GM12878 (cell line): ENCODE measurements at regions not wholly inside any gene's neighbourhood (a gene's known extent, or its start where the extent isn't known, plus 50 kb on each side); places are given as distances from the start of the nearest gene placed in this dataset.
A peak's percentile ranks its signal among the peaks of the same experiment; 100 is the strongest.

Experiments used
- ATAC-seq: fragments of 200-7000 bp; cut with Tn5 transposase; 3 replicates; pipeline ENCODE4 v1.9.1; 2020; ENCODE audit warnings: mild to moderate bottlenecking, moderate library complexity
- BruUV-seq: library from RNA; stranded (reverse); fragments of 400-500 nt; replicated peaks from 2 replicates; lab custom pipeline; 2021; lab: Mats Ljungman, UMichigan
- CTCF ChIA-PET: fragments of 300-600 bp; sonication (Branson Sonifier 250); formaldehyde crosslinking; extraction: SDS; loops from one replicate; lab custom pipeline; 2021; ENCODE audit warnings: inconsistent platforms; lab: Yijun Ruan, JAX
- POLR2A ChIA-PET: fragments of 350-600 bp; formaldehyde crosslinking; extraction: SDS; loops from one replicate; lab custom pipeline; 2021; ENCODE audit warnings: inconsistent platforms; lab: Charles Lee
- RAD21 ChIA-PET: fragments of 300-600 bp; sonication (Branson Sonifier 250); formaldehyde crosslinking; loops from one replicate; lab custom pipeline; 2023; ENCODE audit warnings: antibody characterized with exemption; ENCODE audit not compliant: unreplicated experiment; lab: Charles Lee
- SMC1A ChIA-PET: fragments of 300-600 bp; sonication (Branson Sonifier 250); formaldehyde crosslinking; loops from one replicate; lab custom pipeline; 2023; ENCODE audit not compliant: unreplicated experiment, uncharacterized antibody; lab: Charles Lee
- DNase-seq: peaks from one replicate; pipeline ENCODE4 v3.0.0-alpha.2; 2011; ENCODE audit warnings: low read depth, low spot score
- FAIRE-seq: peaks from 3 replicates; lab custom pipeline; 2011; peaks lifted over from hg19 to GRCh38; lab: Jason Lieb, UNC
- H2AFZ ChIP-seq: 2 replicates; pipeline ENCODE4 v1.6.0; 2011; ENCODE audit warnings: low read depth, low read length, control low read depth; ENCODE audit not compliant: control insufficient read depth
- H3K27ac ChIP-seq: 2 replicates; pipeline ENCODE4 v1.5.1; 2011; ENCODE audit warnings: control low read depth; ENCODE audit not compliant: control insufficient read depth, insufficient read depth
- H3K27me3 ChIP-seq, 2 experiments: replicated peaks in 1 of 2; 2 replicates each; pipeline versions ENCODE4 v1.6.0 to v1.6.1; 2011; ENCODE audit warnings: low read length in 1 of 2; ENCODE audit not compliant: control insufficient read depth in 2 of 2, insufficient read depth in 2 of 2
- H3K36me3 ChIP-seq, 2 experiments: 2 replicates each; pipeline ENCODE4 v1.5.1; 2011; ENCODE audit warnings: low read length in 1 of 2; ENCODE audit not compliant: control insufficient read depth in 2 of 2, insufficient read depth in 2 of 2
- H3K4me1 ChIP-seq: 2 replicates; pipeline ENCODE4 v1.6.1; 2011; ENCODE audit warnings: mild to moderate bottlenecking, low read length, moderate library complexity, mixed read lengths; ENCODE audit not compliant: control insufficient read depth, insufficient read depth
- H3K4me2 ChIP-seq: 2 replicates; pipeline ENCODE4 v1.6.0; 2011; ENCODE audit warnings: control low read depth; ENCODE audit not compliant: control insufficient read depth, insufficient read depth
- H3K4me3 ChIP-seq: fragments of 200-600 bp; sonication (generic); 2 replicates; pipeline ENCODE4 v1.5.1; 2016
- H3K79me2 ChIP-seq: 2 replicates; pipeline ENCODE4 v1.6.0; 2011; ENCODE audit warnings: low read length; ENCODE audit not compliant: control insufficient read depth, insufficient read depth
- H3K9ac ChIP-seq: 2 replicates; pipeline ENCODE4 v1.8.0; 2011; ENCODE audit warnings: low read length, control low read depth, mixed read lengths; ENCODE audit not compliant: control insufficient read depth, insufficient read depth
- H3K9me3 ChIP-seq: replicated peaks from 3 replicates; pipeline ENCODE4 v1.5.1; 2011; ENCODE audit warnings: mild to moderate bottlenecking, low read length; ENCODE audit not compliant: control insufficient read depth, insufficient read depth
- H4K20me1 ChIP-seq: 2 replicates; pipeline ENCODE4 v1.6.0; 2011; ENCODE audit not compliant: control insufficient read depth, insufficient read depth
- BCL11A ChIP-seq: IDR thresholded peaks from 2 replicates; pipeline ENCODE4 v1.6.1; 2011; ENCODE audit warnings: low read depth, low read length
- CEBPB ChIP-seq, 2 experiments: fragments of 150-350 bp in 1 of 2; IDR thresholded peaks; 2 replicates each; pipeline ENCODE4 v1.6.1; 2012 to 2014; ENCODE audit warnings: low read depth in 2 of 2, low read length in 2 of 2, borderline replicate concordance in 1 of 2, inconsistent platforms in 1 of 2
- POU2F2 ChIP-seq: IDR thresholded peaks from 3 replicates; pipeline ENCODE4 v1.6.1; 2011; ENCODE audit warnings: low read depth, mild to moderate bottlenecking, low read length, borderline replicate concordance
- RAD21 ChIP-seq: IDR thresholded peaks from 2 replicates; pipeline ENCODE4 v1.6.1; 2011; ENCODE audit warnings: mild to moderate bottlenecking, low read depth, low read length, moderate library complexity; ENCODE audit not compliant: insufficient read depth
- WGBS: methylation state at CpG from one replicate; pipeline ENCODE4 v1.1.6; 2016; ENCODE audit warnings: low lambda C conversion rate; ENCODE audit not compliant: insufficient replicate concordance, insufficient coverage; ENCODE audit errors: missing lambda C conversion rate; 5-methylcytosine and 5-hydroxymethylcytosine counted together
- in situ Hi-C: fragments of 300-500 bp; cut with MboI; formaldehyde crosslinking; loops from 9 replicates; pipeline ENCODE4 v1.14.3; 2018; ENCODE audit warnings: mixed read lengths
- intact Hi-C: fragments of 100-400 bp; cut with micrococcal nuclease; formaldehyde crosslinking; loops from one replicate; pipeline ENCODE4 v1.14.2; 2022; ENCODE audit not compliant: unreplicated experiment
- TF ChIP-seq, protein P1 (sequence below), 3 experiments: IDR thresholded peaks in 2 of 3; conservative IDR thresholded peaks in 1 of 3; 2 replicates each; pipeline ENCODE4 v1.5.1; 2011; ENCODE audit warnings: low read depth in 3 of 3, low read length in 3 of 3, mild to moderate bottlenecking in 3 of 3, control low read depth in 2 of 3, moderate library complexity in 2 of 3, inconsistent platforms in 1 of 3, mixed read lengths in 1 of 3; ENCODE audit not compliant: control insufficient read depth in 2 of 3, insufficient read depth in 1 of 3; ENCODE audit errors: extremely low read depth in 1 of 3

DNA sequence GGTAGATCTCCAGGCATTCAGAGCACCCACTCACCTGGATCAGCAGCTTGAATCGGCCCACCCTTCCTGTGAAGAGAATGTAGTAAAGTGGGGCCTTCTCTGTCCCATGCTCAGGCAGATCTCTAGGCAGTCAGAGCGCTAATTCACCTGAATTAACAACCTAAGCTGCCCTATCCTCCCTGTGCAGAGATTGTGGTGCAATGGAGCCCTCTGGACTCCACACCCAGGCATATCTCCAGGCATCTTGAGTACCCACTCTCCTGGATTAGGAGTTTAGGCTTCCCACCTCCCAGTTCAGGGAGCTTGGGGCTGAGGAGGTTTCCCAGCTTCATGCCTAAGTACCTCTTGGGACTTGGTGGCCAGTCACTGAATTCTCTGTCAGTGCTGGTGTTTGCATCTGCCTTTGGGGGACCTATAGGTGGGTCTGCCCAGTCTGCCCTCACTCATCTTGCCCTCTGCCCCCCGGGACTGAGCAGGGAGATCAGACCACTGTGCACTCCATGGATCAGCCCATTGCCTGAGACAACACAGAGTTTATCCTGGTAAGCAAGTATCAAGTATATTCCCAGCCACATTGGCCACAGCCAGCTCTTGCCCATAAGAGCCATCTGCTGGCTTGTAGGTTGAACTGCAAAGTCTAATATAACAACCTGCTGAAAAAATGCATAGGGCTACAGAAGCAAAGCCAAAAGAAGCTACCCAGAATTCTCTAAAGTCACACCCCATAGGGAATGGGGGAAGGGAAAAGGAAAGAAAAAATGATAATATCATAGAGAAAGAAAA lies 372.9 kb downstream of the KLHL13 start:
- Histone ChIP-seq H3K4me2 (no peak overlapping the region), H2AFZ (no peak overlapping the region), H3K4me1 (no peaks in the 10 kb centered on the region), H3K27me3 (no peaks in the 10 kb centered on the region), H3K36me3 (no peaks in the 10 kb centered on the region), H3K27ac (no peak overlapping the region), H3K4me3 (no peak overlapping the region), H4K20me1 (no peaks in the 10 kb centered on the region), H3K79me2 (no peaks in the 10 kb centered on the region), H3K9ac (no peak overlapping the region), H3K9me3 (no peaks in the 10 kb centered on the region; the same call in 2 of the 3 replicates)
- ChIA-PET SMC1A (no interaction called here), RAD21 (interaction anchor here (0.7 kb wide), 1 partner anchor 13 kb away, joined by 3 read pairs; no protein-coding TSS in a partner anchor), POLR2A (no interaction called here), CTCF (interaction anchor here (0.6 to 1.7 kb wide), 4 partner anchors 96 to 1254 kb away, joined by 3 to 5 read pairs (median 3); no protein-coding TSS in a partner anchor)
- ATAC-seq, result peak; percentile 52; the same call in 2 of the 3 replicates
- WGBS, result 15% methylated on average over 3 of the region's 3 CpGs
- no peak for FAIRE-seq
- in situ Hi-C loops (no loop called here), intact Hi-C loops (no loop called here)
- TF ChIP-seq POU2F2 (no peak), BCL11A (no peak), RAD21 (peak; percentile 67), CEBPB (IDR thresholded peaks at IDR 0.05; ENCODE audit: borderline replicate concordance in 1 of 2, low read depth in 2 of 2, low read length in 2 of 2) (no peak)
- TF ChIP-seq, protein P1, sequence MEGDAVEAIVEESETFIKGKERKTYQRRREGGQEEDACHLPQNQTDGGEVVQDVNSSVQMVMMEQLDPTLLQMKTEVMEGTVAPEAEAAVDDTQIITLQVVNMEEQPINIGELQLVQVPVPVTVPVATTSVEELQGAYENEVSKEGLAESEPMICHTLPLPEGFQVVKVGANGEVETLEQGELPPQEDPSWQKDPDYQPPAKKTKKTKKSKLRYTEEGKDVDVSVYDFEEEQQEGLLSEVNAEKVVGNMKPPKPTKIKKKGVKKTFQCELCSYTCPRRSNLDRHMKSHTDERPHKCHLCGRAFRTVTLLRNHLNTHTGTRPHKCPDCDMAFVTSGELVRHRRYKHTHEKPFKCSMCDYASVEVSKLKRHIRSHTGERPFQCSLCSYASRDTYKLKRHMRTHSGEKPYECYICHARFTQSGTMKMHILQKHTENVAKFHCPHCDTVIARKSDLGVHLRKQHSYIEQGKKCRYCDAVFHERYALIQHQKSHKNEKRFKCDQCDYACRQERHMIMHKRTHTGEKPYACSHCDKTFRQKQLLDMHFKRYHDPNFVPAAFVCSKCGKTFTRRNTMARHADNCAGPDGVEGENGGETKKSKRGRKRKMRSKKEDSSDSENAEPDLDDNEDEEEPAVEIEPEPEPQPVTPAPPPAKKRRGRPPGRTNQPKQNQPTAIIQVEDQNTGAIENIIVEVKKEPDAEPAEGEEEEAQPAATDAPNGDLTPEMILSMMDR (IDR thresholded peaks at IDR 0.05 in 2 of 3, conservative IDR thresholded peaks at IDR 0.05 in 1 of 3; ENCODE audit: control insufficient read depth in 2 of 3, extremely low read depth in 1 of 3, insufficient read depth in 1 of 3, low read depth in 3 of 3, low read length in 3 of 3), result peak; percentile 20 to 38 (median 29); a peak in 3 of 6 replicates
- BruUV-seq, result no TSS peak
- no peak for DNase-seq
